Lower lobe of right lung (tissue), 2 donors: ENCODE measurements at regions not wholly inside any gene's neighbourhood (a gene's known extent, or its start where the extent isn't known, plus 50 kb on each side); places are given as distances from the start of the nearest gene placed in this dataset.

ENCODE experiments used
- ATAC-seq, 2 donors: fragments of 200-7000 bp; cut with Tn5 transposase; one replicate each; pipeline ENCODE4 v1.9.1; 2020 to 2022; ENCODE audit warnings: mild to moderate bottlenecking in 2 of 2, moderate library complexity in 2 of 2
- DNase-seq: peaks from one replicate; pipeline ENCODE4 v3.0.0-alpha.2; 2020
- H3K27ac ChIP-seq: fragments of 200-600 bp; one replicate; pipeline ENCODE4 v1.8.0; 2022
- H3K27me3 ChIP-seq: fragments of 200-600 bp; one replicate; pipeline ENCODE4 v1.8.0; 2022; ENCODE audit warnings: low read depth
- H3K36me3 ChIP-seq: fragments of 200-600 bp; one replicate; pipeline ENCODE4 v1.8.0; 2022; ENCODE audit warnings: mild to moderate bottlenecking
- H3K4me1 ChIP-seq: fragments of 200-600 bp; one replicate; pipeline ENCODE4 v1.8.0; 2022
- H3K4me3 ChIP-seq: fragments of 200-600 bp; one replicate; pipeline ENCODE4 v1.8.0; 2022; ENCODE audit warnings: mild to moderate bottlenecking
- H3K9me3 ChIP-seq: fragments of 200-600 bp; one replicate; pipeline ENCODE4 v1.8.0; 2022
- CTCF ChIP-seq: fragments of 200-600 bp; IDR thresholded peaks from one replicate; pipeline ENCODE4 v1.8.0; 2022; ENCODE audit warnings: antibody characterized with exemption, mild to moderate bottlenecking
- intact Hi-C: fragments of 100-400 bp; cut with DNase I; formaldehyde crosslinking; loops from one replicate; pipeline ENCODE4 v1.11.0; 2022
- donor health status: DM: no; HTN: yes; CAD: no; lungs with severe emphysema.

- H3K27ac ChIP-seq, result no peak overlapping the region
- no peak for TF ChIP-seq CTCF
- H3K4me1 ChIP-seq, result no peaks in the 10 kb centered on the region
- no peaks in the 10 kb centered on the region for H3K9me3 ChIP-seq
- DNase-seq, result no peak
- intact Hi-C loops, result no loop called here
- no peak for ATAC-seq
- no peak overlapping the region for H3K4me3 ChIP-seq
- no peaks in the 10 kb centered on the region for H3K27me3 ChIP-seq
- no peaks in the 10 kb centered on the region for H3K36me3 ChIP-seq
Measured at GRCh38 chr5:4339949-4340348, 744.3 kb downstream of the IRX1 start.

- H3K27me3 ChIP-seq, result no peaks in the 10 kb centered on the region
- DNase-seq, result no peak
- intact Hi-C loops, result no loop called here
- no peak overlapping the region for H3K4me3 ChIP-seq
- no peaks in the 10 kb centered on the region for H3K4me1 ChIP-seq
- no peaks in the 10 kb centered on the region for H3K9me3 ChIP-seq
- H3K27ac ChIP-seq, result no peak overlapping the region
- no peak for TF ChIP-seq CTCF
- H3K36me3 ChIP-seq, result no peaks in the 10 kb centered on the region
- ATAC-seq, result no peak
Measured at GRCh38 chr5:4345850-4346249, 750.2 kb downstream of the IRX1 start.

GRCh38 chr5:4348423-4348822 is 752.8 kb downstream of the IRX1 start:
- Histone ChIP-seq H3K9me3 (no peaks in the 10 kb centered on the region), H3K27ac (no peak overlapping the region), H3K4me1 (no peaks in the 10 kb centered on the region), H3K4me3 (no peak overlapping the region), H3K27me3 (no peaks in the 10 kb centered on the region), H3K36me3 (no peaks in the 10 kb centered on the region)
- intact Hi-C loops, result no loop called here
- TF ChIP-seq CTCF, result no peak
- ATAC-seq, result no peak
- no peak for DNase-seq

- H3K36me3 ChIP-seq, result no peaks in the 10 kb centered on the region
- TF ChIP-seq CTCF, result no peak
- DNase-seq (no peak), ATAC-seq (no peak)
- H3K27ac ChIP-seq, result no peak overlapping the region
- H3K4me3 ChIP-seq, result no peak overlapping the region
- H3K4me1 ChIP-seq, result no peaks in the 10 kb centered on the region
- intact Hi-C loops, result no loop called here
- no peaks in the 10 kb centered on the region for H3K9me3 ChIP-seq
- no peaks in the 10 kb centered on the region for H3K27me3 ChIP-seq
Measured at GRCh38 chr5:4348919-4349318, 753.3 kb downstream of the IRX1 start.

- no peak for DNase-seq
- Histone ChIP-seq H3K9me3 (no peaks in the 10 kb centered on the region), H3K4me3 (no peak overlapping the region), H3K27me3 (no peaks in the 10 kb centered on the region), H3K27ac (no peak overlapping the region), H3K4me1 (no peaks in the 10 kb centered on the region), H3K36me3 (no peaks in the 10 kb centered on the region)
- no peak for TF ChIP-seq CTCF
- ATAC-seq, result no peak
- intact Hi-C loops, result no loop called here
Measured at GRCh38 chr5:4356201-4356600, 760.6 kb downstream of the IRX1 start.

GRCh38 chr5:4359847-4360246 is 764.2 kb downstream of the IRX1 start:
- no peak for ATAC-seq
- DNase-seq, result no peak
- no peak overlapping the region for H3K27ac ChIP-seq
- H3K36me3 ChIP-seq, result no peaks in the 10 kb centered on the region
- no peak for TF ChIP-seq CTCF
- H3K4me3 ChIP-seq, result no peak overlapping the region
- no peaks in the 10 kb centered on the region for H3K4me1 ChIP-seq
- intact Hi-C loops, result no loop called here
- H3K27me3 ChIP-seq, result no peaks in the 10 kb centered on the region
- H3K9me3 ChIP-seq, result no peaks in the 10 kb centered on the region
